Left lung (tissue), 4 donors: ENCODE measurements at regions not wholly inside any gene's neighbourhood (a gene's known extent, or its start where the extent isn't known, plus 50 kb on each side); places are given as distances from the start of the nearest gene placed in this dataset.
A peak's percentile ranks its signal among the peaks of the same experiment; 100 is the strongest.

Source experiments
- ATAC-seq: fragments of 200-7000 bp; cut with Tn5 transposase; one replicate; pipeline ENCODE4 v1.9.1; 2020; ENCODE audit warnings: moderate library complexity
- DNase-seq, 4 donors: peaks; one replicate each; pipeline ENCODE4 v3.0.0-alpha.2; 2013 to 2020
- H3K27ac ChIP-seq, 2 donors: fragments of 200-600 bp; sonication (generic) in 1 of 2; one replicate each; pipeline versions ENCODE4 v1.5.0 to v1.8.0; 2020 to 2021
- H3K27me3 ChIP-seq, 2 donors: fragments of 200-600 bp; sonication (generic) in 1 of 2; one replicate each; pipeline versions ENCODE4 v1.5.0 to v1.8.0; 2020 to 2021
- H3K36me3 ChIP-seq, 2 donors: fragments of 200-600 bp; sonication (generic) in 1 of 2; one replicate each; pipeline versions ENCODE4 v1.5.0 to v1.8.0; 2020 to 2021
- H3K4me1 ChIP-seq, 2 donors: fragments of 200-600 bp; one replicate each; pipeline ENCODE4 v1.8.0; 2021
- H3K4me3 ChIP-seq, 2 donors: fragments of 200-600 bp; sonication (generic) in 1 of 2; one replicate each; pipeline versions ENCODE4 v1.5.0 to v1.8.0; 2020 to 2021; ENCODE audit warnings: mild to moderate bottlenecking in 1 of 2
- H3K9me3 ChIP-seq, 2 donors: fragments of 200-600 bp; sonication (generic) in 1 of 2; one replicate each; pipeline versions ENCODE4 v1.5.0 to v1.8.0; 2020 to 2021
- CTCF ChIP-seq, 2 donors: fragments of 200-600 bp; sonication (generic) in 1 of 2; IDR thresholded peaks; one replicate each; pipeline versions ENCODE4 v1.5.0 to v1.8.0; 2021; ENCODE audit warnings: antibody characterized with exemption in 2 of 2
- intact Hi-C, 2 donors: fragments of 100-400 bp; cut with DNase I; formaldehyde crosslinking; loops; one replicate each; pipeline versions ENCODE4 v1.11.2 to v1.14.2; 2022
- donor health status: DM: no; HTN: yes; CAD: no.
- donor health status: DM: no; HTN: no; CAD: no.

- no peak for ATAC-seq
- intact Hi-C loops, result no loop called here
- no peak for TF ChIP-seq CTCF (IDR thresholded peaks at IDR 0.05)
Observed at GRCh38 chr14:61899497-61899896, 137.3 kb downstream of the SNAPC1 start.

GRCh38 chr14:61904946-61905345 is 142.7 kb downstream of the SNAPC1 start:
- no peak for TF ChIP-seq CTCF (IDR thresholded peaks at IDR 0.05)
- no peaks in the 10 kb centered on the region for H3K9me3 ChIP-seq
- no peaks in the 10 kb centered on the region for H3K36me3 ChIP-seq
- DNase-seq (no peak), ATAC-seq (no peak)
- H3K4me3 ChIP-seq, result no peak overlapping the region
- H3K27me3 ChIP-seq, result no peaks in the 10 kb centered on the region
- H3K27ac ChIP-seq, result no peak overlapping the region
- intact Hi-C loops, result no loop called here
- no peaks in the 10 kb centered on the region for H3K4me1 ChIP-seq

More at GRCh38 chr14:61899497-61899896, 137.3 kb downstream of the SNAPC1 start:
- Histone ChIP-seq H3K27ac (no peak overlapping the region), H3K36me3 (no peaks in the 10 kb centered on the region), H3K4me1 (no peaks in the 10 kb centered on the region), H3K27me3 (no peaks in the 10 kb centered on the region), H3K9me3 (no peaks in the 10 kb centered on the region), H3K4me3 (no peak overlapping the region)
- no peak for DNase-seq

- no peak for DNase-seq
- H3K4me1 ChIP-seq, result no peaks in the 10 kb centered on the region
- no peak for TF ChIP-seq CTCF (IDR thresholded peaks at IDR 0.05)
- intact Hi-C loops, result no loop called here
- no peaks in the 10 kb centered on the region for H3K27me3 ChIP-seq
- no peak for ATAC-seq
- H3K9me3 ChIP-seq, result no peaks in the 10 kb centered on the region
- H3K27ac ChIP-seq, result no peak overlapping the region
- H3K36me3 ChIP-seq, result no peaks in the 10 kb centered on the region
- no peak overlapping the region for H3K4me3 ChIP-seq
Observed at GRCh38 chr14:61911574-61911973, 149.4 kb downstream of the SNAPC1 start.

- H3K9me3 ChIP-seq, result no peaks in the 10 kb centered on the region
- H3K27ac ChIP-seq, result no peak overlapping the region
- ATAC-seq, result no peak
Observed at GRCh38 chr14:61918998-61919397, 156.8 kb downstream of the SNAPC1 start.

GRCh38 chr14:61923348-61923747 is 161.1 kb downstream of the SNAPC1 start:
- H3K27ac ChIP-seq, result no peak overlapping the region
- no peaks in the 10 kb centered on the region for H3K9me3 ChIP-seq
- H3K4me3 ChIP-seq, result no peak overlapping the region
- no peaks in the 10 kb centered on the region for H3K27me3 ChIP-seq
- intact Hi-C loops, result loop anchor here in 1 of 2 donors (10.0 kb wide), 1 partner anchor 201 kb away; no protein-coding TSS in a partner anchor
- H3K36me3 ChIP-seq, result no peaks in the 10 kb centered on the region
- ATAC-seq (peak; percentile 62), DNase-seq (peak in 2 of 4 donors; percentile 44 to 68)
- TF ChIP-seq CTCF (IDR thresholded peaks at IDR 0.05), result peak in 1 of 2 donors; percentile 32
- no peaks in the 10 kb centered on the region for H3K4me1 ChIP-seq

More at GRCh38 chr14:61918998-61919397, 156.8 kb downstream of the SNAPC1 start:
- H3K36me3 ChIP-seq, result no peaks in the 10 kb centered on the region
- TF ChIP-seq CTCF (IDR thresholded peaks at IDR 0.05), result no peak
- no peak for DNase-seq
- no peak overlapping the region for H3K4me3 ChIP-seq
- intact Hi-C loops, result no loop called here
- H3K4me1 ChIP-seq, result no peaks in the 10 kb centered on the region
- H3K27me3 ChIP-seq, result no peaks in the 10 kb centered on the region
